Right kidney (tissue), 1 donor: ENCODE measurements at regions not wholly inside any gene's neighbourhood (a gene's known extent, or its start where the extent isn't known, plus 50 kb on each side); places are given as distances from the start of the nearest gene placed in this dataset.
A peak's percentile ranks its signal among the peaks of the same experiment; 100 is the strongest.

ENCODE experiments used
- DNase-seq: peaks from one replicate; pipeline ENCODE4 v3.0.0-alpha.2; 2016

DNA sequence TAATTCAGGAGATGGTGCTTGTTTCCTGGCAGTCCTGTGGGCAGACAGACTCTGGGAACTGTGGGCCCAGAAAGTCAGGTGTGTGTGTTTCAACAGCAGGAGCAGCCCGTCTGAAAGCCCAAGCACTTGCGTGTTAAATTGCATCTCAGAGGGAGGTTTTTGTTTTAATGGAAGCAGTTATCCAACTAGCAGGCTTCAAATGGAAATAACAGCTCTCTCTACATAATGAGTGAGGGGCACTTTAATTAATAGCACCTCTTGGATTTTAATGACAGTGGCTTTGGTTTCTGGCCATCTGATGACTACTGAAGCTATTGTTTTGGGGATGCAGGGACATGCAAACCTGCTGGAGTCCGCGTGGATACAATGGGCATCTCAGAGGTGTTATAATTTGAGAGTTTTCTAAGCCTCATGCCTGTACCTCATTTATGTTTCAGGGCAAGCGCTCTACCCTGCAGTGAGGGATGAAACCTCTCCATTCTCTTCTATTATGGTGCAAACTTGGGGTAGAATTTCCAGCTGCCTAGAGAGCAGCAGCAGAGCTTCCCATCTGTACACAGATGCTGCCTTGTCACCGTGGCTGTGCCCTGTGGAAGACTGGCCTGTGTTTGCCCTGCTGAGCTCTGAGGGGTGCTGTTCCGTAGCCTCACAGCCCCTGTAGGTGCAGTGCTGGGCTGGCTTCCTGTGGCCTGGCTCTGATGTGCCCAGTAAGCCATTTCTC lies 206.6 kb upstream of the GPR26 start:
- DNase-seq = no peak

DNA sequence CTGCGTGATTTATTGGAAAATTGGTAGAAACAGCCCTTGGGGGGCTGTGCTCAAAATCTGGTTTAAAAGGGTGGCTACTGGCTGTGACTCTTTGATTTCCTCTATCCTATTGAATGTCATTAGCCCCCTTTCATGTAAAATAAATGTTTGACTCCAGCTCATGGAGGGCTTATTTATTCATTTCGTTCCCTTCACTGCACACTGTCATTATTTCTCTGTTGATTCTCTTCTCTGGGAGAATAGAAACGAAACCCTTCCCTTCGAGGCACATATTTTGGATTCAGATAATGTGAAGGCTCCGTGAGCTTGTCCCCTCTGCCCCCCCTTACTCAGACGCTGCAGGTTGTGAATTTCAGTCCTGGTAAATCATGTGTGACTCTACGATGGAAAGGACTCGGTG lies 203.9 kb upstream of the GPR26 start:
- no peak for DNase-seq

DNA sequence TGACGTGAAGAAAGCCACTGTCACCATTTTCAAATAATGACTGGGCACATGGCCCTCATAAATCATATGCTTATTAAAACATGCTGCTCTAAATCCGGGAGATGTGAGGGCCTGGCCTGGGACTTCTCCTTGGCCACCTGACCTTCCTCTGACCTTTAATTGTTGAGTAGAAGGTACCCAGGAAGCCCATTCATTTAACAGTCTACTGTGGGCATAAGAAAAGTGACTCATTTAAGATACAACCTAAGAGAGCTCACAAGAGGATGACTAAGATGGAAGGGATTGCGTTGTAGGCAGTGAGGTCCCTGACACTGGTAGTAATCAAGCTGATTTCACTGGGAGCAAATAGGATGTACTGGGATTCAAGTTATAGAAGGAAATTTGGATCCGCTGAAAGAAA lies 203.4 kb upstream of the GPR26 start:
- no peak for DNase-seq

DNA sequence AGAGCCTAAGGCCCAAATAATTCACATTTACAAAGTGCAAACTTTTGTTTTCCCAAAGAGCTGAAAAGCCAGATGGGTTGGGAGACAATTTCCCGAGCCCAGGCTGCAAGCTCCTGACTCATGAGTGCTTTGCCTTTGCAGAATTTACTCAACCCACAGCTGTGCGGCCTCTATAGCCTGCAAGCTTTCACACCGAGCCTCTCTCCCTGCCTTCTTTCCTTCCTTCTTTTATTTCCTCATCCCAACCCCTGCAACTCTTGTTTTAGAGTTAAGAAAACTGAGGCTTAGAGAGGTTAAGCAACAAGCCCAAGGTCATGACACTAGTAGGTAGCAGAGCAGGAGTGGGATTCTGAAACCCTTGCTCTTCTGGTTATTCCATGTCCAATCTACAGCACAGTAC lies 203.0 kb upstream of the GPR26 start:
- DNase-seq = no peak

DNA sequence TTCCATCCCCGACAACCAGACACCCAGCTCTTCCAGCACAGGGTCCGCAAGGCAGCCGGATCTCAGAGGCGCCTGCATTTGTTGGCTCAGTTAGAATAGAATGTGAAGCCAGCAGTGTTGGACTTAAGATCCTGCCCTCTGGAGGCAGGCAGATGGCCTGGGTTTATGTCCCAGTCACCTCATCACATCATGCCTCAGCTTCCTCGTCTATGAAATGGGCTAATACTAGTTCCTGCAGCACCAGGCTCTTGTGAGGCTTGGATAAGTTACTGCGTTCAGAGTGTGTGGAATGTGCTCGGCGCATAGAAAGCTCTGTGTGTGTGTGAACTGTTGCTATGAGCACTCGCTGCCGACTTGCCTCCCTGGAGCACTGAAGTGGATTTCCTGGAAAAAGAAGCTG lies 202.5 kb upstream of the GPR26 start:
- no peak for DNase-seq

DNA sequence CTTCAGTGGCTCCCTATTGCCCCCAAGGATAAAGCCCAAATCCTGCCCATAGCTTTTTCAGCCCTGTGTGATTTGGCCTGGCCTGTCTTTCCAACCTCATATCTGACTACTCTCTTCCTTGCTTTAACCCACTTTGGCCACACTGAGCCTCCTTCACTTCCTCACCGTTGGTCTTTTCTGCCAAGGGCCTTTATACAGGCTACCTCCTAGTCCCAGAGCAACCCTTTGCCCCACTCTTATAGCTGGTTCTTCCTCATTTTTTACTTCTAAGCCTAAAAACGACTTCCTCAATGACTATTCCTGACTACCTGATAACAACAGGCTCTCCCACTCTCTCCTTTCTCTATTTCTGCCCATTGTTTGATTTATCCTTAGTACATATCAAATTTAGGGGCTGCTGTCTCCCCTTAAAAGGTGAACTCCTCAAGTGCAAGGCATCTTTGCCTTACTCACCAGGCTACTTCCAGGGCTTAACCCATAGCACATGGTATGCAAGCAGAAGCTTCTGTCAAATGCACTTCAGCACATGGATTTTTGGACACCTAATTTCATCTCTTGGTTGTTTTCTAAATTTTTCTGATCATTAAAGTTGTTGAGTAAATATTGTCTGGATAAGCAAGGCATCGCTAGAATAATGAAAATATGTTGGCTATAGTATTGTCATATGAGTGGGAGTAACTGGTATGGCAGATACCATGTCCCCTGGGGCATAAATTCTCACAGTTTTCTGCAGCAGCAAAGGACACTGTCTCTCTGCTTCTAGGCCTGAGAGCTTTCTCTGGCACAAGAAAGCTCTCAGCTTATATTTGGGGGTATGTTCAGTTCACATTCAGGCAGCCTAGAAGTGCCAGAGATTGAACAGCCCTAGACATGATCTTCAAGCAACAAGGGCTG lies 201.5 kb upstream of the GPR26 start:
- no peak for DNase-seq

DNA sequence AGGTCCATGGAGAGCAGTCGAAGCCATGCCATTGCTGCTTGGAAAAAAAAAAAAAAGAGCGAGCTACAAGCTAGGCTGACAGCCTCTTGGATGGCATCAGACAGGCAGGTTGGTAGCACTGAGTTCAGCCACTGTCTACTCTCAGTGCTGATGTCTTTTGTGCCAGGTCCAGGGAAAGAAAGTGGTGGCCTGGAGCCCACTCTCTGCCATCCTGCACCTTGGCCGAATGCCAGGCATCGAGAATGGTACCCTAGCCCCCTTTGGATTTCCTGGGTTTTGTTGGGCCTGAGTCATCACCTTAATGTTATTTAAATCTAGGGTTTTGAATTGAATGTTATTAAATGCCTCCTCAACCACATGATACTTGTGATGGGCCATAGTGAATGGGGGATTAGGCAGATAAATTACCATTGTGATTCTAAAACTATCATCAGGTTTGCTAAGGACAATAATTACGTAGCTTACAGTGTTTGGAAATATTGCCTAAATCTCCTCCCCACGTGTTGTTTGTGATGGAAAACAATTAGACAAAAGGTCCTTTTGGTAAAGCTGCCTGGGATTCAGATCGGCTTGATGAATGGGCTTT lies 195.7 kb upstream of the GPR26 start:
- DNase-seq = no peak

DNA sequence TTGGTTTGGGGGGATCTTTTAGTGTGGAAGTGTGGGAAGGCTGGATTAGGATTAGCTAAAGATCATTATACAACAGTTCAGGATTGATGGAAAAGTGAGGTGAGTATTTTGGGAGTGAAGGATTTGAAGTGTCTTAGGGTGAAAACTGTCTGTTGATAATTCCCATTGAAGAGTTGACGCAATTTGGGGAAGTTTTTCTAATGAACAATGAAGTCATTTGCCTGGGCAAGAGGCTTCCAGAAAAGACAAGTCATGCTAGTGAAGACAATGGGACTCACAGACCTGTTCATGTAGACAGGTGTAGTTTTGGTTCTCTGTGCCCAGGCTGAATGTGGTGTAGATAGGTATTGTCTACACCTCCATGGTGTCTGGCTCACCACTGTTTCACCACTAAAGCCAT lies 194.3 kb upstream of the GPR26 start:
- no peak for DNase-seq

DNA sequence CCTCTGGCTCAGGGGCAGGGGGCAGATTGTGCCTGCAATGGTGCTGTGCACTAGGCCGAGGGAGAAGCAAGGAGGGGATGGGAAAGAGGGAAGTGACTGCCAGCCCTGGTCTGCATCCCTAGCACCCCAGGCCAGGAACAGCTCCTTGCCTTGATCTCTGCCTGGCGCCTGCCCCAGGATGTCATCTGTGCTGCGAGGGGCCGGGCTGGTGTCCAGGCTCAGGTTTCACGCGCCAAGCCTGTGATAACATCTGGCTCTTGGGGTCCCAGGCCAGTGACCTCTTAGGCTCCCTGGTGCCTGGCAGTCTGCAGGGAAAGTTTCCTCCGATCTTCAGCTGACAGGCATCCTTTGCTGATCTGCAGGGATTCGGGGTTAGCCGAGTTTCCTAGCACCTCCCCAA lies 193.5 kb upstream of the GPR26 start:
- no peak for DNase-seq

DNA sequence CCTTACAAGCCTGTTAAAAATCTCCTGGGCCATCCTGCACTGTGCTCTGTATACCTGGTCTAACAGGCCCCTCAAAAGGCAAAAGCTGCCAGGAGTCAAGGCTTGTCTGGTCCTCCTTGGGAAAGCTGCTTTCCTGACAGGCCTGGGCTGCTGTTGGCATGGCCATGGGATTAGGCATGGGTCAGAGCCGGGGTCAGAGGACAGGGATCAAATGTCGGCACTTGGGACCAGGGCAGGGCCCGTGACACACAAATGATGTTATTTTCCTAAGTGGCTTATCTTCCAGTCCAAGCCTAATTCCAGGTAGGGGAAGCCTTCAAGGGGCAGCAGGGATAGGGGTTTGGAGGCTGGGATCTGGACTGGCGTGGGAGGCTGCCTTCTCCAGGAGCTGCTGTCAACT lies 191.5 kb upstream of the GPR26 start:
- DNase-seq = no peak

DNA sequence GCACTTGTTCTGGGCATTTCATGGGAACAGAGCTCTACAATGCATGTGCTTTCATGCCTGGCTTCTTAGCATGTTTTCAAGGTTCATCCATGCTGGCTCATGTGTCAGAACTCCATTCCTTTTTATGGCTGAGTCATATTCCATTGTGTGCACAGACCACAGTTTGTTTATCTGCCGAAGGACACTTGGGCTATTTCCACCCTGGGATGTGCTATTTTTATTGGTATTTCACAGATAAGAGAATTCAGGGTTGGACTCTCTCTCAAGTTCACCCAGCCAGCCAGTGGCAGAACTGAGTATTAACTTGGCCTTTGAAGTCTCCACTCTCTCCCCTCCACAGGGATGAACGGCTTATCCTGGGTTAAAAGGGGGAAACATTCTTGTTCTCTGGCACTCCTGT lies 190.7 kb upstream of the GPR26 start:
- DNase-seq = no peak

DNA sequence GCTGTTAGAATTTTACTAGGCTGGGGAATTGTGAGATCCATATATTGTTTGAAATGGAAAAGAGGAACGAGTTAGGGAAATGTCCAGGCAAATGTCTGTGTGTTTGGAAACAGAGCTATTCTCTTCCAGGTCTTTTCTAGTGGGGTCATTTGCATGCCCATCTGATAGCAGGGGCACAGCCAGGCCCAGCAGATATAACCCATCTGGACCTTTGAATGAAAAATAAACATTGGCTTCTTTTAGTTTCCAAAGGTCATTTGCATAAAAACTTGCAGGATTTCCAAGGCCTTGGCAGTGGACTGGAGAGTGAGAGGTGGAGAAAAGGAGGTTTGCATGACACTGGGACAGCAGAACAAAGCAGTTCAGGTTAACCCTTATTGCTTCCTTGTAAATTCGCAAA lies 188.0 kb upstream of the GPR26 start:
- DNase-seq = no peak

DNA sequence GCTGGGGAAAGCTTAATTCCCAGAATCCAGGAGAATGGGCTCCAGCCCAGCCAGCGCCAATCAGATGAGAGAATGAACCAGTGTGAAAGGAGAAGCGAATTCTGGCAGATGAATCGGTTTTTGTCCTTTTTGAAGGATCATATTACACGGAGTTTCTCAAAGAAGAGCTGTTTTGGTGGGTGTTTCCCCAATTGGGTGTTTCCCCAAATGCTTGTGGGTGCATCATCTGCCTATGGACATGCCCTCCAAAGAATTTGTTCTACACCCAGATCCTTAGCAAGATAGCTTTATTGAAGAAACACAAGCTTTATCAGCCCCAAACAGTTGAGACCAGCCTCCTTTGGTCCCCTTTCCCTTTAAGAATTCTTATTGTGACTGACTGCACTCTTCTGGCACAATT lies 186.5 kb upstream of the GPR26 start:
- DNase-seq = no peak

DNA sequence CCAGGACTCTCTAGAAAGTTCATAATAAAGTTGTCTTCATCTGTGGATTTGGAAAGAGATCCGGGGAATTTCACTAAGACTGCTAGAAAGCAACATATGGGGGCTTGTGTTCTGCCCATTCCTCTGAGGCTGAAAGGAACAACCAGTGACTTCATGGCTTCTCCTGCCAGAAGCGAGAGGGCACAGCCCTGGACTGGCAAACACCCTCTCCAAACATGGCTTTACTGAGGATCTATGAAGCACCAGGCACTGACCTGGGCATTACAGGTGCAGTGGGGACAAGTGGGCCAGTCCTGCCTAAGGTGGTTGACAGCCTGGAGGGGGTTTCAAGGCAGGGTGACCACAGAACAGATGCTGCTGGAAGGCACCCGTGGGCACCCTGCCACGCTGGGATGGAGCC lies 185.8 kb upstream of the GPR26 start:
- no peak for DNase-seq

DNA sequence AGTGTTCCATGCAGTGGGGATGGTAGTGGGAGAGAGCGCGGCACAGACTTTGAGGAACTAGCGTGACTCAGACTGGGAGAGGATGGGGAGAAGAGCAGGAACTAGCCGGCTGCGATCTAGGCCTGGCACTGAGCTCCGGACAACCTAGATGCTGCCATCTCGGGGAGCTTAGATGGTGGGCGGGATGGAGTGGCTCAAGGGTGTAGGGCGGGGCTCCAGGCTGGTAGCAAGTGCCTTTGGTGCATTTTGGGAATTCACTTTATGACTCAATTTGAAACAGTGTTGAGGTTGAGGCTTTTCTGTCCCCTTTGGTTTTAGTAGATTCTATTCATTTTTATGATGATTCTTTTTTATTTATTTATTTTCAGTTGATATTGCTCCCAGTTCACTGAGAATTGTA lies 185.3 kb upstream of the GPR26 start:
- DNase-seq = no peak

DNA sequence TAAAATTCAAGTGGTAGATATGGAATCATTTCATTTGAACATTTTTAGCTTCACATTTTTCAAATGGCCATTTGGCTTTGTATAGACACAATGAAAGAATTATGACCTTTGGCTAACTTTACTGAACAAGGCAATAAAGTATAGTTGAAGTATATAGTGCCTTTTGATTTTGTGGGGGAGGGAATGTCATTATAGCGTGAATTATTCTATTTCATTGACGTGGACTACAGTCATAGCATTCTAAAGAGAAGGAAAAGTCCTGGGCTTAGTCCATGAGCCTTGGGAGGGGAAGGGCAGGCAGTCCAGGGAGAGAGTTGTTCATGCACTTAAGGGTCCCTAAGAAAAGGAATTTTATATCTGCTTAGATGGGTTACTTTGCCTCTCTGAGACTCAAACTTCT lies 181.4 kb upstream of the GPR26 start:
- no peak for DNase-seq

DNA sequence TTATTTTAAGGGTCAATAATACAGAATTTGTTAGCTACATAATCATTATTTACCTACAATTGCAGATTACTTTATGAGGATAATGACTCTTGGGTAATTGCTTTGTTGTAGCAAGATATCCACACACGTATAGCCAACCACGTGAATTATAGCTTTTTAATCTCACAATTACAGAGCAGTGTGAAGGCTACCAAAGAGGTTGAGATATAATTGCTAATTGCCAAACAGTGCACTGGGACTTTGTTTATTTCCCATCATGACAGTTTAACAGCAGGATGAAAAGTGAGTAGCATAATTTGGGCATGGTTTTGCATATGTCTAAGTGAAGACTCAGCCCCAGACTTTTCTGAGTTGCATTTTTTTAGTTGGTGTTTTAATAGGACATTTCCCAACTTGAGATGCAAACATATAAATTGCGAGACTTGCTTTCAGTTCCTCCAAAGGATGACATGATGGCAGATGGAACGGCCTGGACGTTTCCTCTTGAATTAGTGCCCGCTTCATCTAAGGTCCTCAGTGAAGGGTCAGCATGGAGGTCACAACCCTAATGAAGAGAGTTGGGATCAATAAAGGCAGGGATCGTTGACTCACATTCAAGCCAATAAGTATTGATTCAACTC lies 180.7 kb upstream of the GPR26 start:
- DNase-seq = no peak

DNA sequence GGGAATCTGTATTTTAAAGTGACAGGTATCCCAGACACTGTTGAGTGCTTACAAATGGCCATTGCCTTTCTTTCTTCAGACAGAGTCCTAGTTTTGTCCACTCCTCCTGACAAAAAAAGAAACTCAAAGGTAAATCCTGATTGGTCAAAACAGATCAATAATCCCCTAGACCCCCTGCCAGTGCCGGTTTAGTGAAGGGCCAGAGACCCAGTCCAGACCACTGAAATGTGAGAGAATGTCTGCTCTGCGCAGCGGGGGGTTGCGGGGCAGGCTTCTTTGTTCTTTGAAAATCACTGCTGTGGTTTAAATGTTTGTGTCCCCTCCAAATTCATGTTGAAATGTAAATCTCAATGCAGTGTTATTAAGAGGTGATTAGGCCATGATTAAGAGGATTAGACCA lies 177.7 kb upstream of the GPR26 start:
- no peak for DNase-seq

DNA sequence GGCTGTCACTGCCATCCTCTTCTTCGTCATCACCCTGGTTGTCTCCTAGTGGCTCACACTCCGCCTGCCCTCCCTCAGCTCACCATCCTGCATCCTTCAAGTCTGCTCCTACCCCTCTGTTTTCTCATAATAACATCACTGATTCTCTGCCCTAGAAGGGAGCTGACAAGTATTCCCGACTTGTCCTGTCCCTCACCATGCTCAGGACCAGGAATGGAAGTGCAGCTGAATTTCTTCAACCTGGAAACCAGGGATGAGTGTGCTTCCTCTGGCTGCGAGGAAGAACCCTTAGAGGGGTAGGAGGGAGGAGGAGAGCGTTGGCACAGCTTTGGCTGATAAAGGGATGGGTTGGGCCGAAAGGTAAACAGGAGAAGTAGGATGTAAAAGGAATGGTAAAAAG lies 174.8 kb upstream of the GPR26 start:
- no peak for DNase-seq

DNA sequence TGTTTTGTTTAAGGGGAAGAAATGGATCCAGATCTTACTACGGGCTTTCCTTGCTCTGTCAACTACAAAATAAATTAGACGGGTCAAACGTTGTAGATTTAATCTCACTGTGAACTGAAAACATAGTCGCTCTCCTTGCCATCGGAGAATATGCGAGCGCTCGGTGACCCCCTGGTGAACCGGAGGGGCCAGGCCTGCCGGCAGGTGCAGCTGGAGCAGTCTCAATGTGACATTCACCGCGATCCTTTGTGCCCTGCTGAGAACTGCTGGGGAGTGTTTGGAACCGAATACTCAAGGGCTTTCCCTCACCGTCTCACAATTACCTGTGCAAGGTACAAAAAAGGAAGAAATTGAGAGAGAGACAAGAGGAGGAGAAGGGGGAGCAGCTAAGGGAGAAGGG lies 174.1 kb upstream of the GPR26 start:
- peak; percentile 13 for DNase-seq

DNA sequence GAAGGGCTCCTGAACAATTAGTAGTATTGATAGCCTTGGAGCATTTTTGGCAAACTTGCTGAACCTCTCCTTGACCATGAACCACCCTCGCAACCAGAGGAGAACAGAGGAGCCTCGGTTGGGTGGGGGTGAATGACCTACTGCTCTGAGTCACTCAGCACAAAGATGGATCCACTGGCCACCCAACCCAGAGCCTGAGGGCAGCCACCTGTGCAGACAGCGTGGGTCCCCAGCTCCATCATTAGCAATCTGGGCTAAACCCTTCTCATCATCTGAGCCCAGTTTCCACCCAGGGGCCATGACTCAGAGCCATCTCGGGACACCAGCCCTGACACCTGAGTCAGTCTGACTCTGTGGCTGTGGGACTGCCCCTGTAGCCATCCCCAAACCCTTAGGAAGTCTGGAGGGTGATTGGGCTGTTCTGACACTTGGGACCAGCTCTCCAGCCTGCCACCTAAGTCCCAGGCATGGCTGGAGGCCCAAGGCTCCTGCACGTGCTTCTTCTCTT lies 171.8 kb upstream of the GPR26 start:
- no peak for DNase-seq

DNA sequence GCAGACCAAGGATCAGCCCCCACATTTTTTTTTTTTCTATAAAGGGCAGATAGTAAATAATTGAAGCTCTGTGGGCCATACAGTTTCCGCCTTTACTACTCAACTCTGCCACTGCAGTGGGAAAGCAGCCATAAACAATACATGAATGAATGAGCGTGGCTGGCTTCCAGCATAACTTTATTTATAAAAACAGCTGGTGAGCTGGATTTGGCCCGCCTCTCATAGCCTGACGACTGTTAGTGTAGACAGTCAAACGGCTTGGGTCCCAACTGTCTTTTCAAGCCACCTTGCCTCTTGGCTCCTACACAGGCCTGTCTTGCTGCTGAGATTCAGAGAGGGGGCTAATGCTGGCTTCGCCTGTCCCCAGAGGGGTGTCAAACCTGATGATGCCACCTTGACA lies 169.8 kb upstream of the GPR26 start:
- DNase-seq = peak; percentile 30
